Caco-2 (cell line): ENCODE measurements at regions not wholly inside any gene's neighbourhood (a gene's known extent, or its start where the extent isn't known, plus 50 kb on each side); places are given as distances from the start of the nearest gene placed in this dataset.

Experiments used
- BruUV-seq: library from RNA; stranded (reverse); fragments of 400-500 nt; replicated peaks from 2 replicates; lab custom pipeline; 2021; lab: Mats Ljungman, UMichigan
- CTCF ChIA-PET: fragments of 300-600 bp; sonication (Branson Sonifier 250); formaldehyde crosslinking; loops from one replicate; lab custom pipeline; 2022; ENCODE audit warnings: antibody characterized with exemption; lab: Charles Lee
- POLR2A ChIA-PET: fragments of 300-600 bp; sonication (Branson Sonifier 250); formaldehyde crosslinking; loops from one replicate; lab custom pipeline; 2022; ENCODE audit warnings: antibody characterized with exemption; lab: Charles Lee
- DNase-seq, 2 experiments: peaks; one replicate each; pipeline versions ENCODE4 v3.0.0 to v3.0.0-alpha.2; 2020 to 2022
- H3K27me3 ChIP-seq: replicated peaks from 2 replicates; pipeline ENCODE4 v1.6.0; 2011; ENCODE audit warnings: low read length; ENCODE audit not compliant: control insufficient read depth, insufficient read depth
- H3K36me3 ChIP-seq: 2 replicates; pipeline ENCODE4 v1.5.1; 2011; ENCODE audit warnings: low read length; ENCODE audit not compliant: control insufficient read depth, insufficient read depth
- H3K4me1 ChIP-seq: fragments of 250-450 bp; sonication (Bioruptor Pico); 2 replicates; pipeline ENCODE4 v1.5.1; 2020; ENCODE audit warnings: mild to moderate bottlenecking
- H3K4me3 ChIP-seq: 2 replicates; pipeline ENCODE4 v1.5.1; 2011; ENCODE audit warnings: low read depth, mild to moderate bottlenecking, control low read depth, low read length
- H3K9me3 ChIP-seq: fragments of 250-450 bp; sonication (Bioruptor Pico); 2 replicates; pipeline ENCODE4 v1.5.1; 2020; ENCODE audit warnings: mild to moderate bottlenecking, moderate library complexity
- H3K27ac Mint-ChIP-seq: one replicate; pipeline ENCODE4 v1.8.0; 2022; ENCODE audit warnings: mixed read lengths; ENCODE audit not compliant: unreplicated experiment
- H3K27me3 Mint-ChIP-seq: one replicate; pipeline ENCODE4 v1.8.0; 2022; ENCODE audit warnings: mixed read lengths; ENCODE audit not compliant: insufficient read depth, unreplicated experiment
- H3K36me3 Mint-ChIP-seq: one replicate; pipeline ENCODE4 v1.8.0; 2022; ENCODE audit warnings: mild to moderate bottlenecking, mixed read lengths; ENCODE audit not compliant: insufficient read depth, unreplicated experiment
- H3K4me1 Mint-ChIP-seq: one replicate; pipeline ENCODE4 v1.8.0; 2022; ENCODE audit warnings: low read depth, mixed read lengths; ENCODE audit not compliant: unreplicated experiment
- H3K4me3 Mint-ChIP-seq: one replicate; pipeline ENCODE4 v1.8.0; 2022; ENCODE audit warnings: mild to moderate bottlenecking, moderate library complexity, mixed read lengths; ENCODE audit not compliant: unreplicated experiment
- H3K9me3 Mint-ChIP-seq: one replicate; pipeline ENCODE4 v1.8.0; 2022; ENCODE audit warnings: mixed read lengths; ENCODE audit not compliant: unreplicated experiment
- CTCF ChIP-seq, 2 experiments: fragments of 200-600 bp in 1 of 2; IDR thresholded peaks; 1 replicate in 1 of 2; 2 replicates in 1 of 2; pipeline versions ENCODE4 v1.5.1 to v1.8.0; 2011 to 2022; ENCODE audit warnings: antibody characterized with exemption in 1 of 2, control low read depth in 1 of 2, inconsistent platforms in 1 of 2, low read depth in 1 of 2, low read length in 1 of 2, mild to moderate bottlenecking in 1 of 2, moderate library complexity in 1 of 2; ENCODE audit not compliant: insufficient read depth in 1 of 2, severe bottlenecking in 1 of 2, unreplicated experiment in 1 of 2
- intact Hi-C: fragments of 100-400 bp; cut with micrococcal nuclease; formaldehyde crosslinking; loops from one replicate; pipeline ENCODE4 v1.10.0; 2022; ENCODE audit not compliant: unreplicated experiment

GRCh38 chr14:61171727-61172126 is 109.4 kb downstream of the TMEM30B start:
- H3K27me3 Mint-ChIP-seq = peaks cover 4% of the 10 kb centered on the region
- H3K4me3 ChIP-seq = no peak overlapping the region
- H3K9me3 Mint-ChIP-seq = no peaks in the 10 kb centered on the region
- H3K4me1 ChIP-seq = no peaks in the 10 kb centered on the region
- intact Hi-C loops = no loop called here
- no peaks in the 10 kb centered on the region for H3K27me3 ChIP-seq
- no peaks in the 10 kb centered on the region for H3K36me3 ChIP-seq
- BruUV-seq = no TSS peak
- no peak for TF ChIP-seq CTCF (IDR thresholded peaks at IDR 0.05; ENCODE audit: insufficient read depth in 1 of 2, low read depth in 1 of 2, low read length in 1 of 2, severe bottlenecking in 1 of 2, unreplicated experiment in 1 of 2)
- no peaks in the 10 kb centered on the region for H3K9me3 ChIP-seq
- CTCF ChIA-PET = no interaction called here
- H3K4me1 Mint-ChIP-seq = no peaks in the 10 kb centered on the region
- H3K27ac Mint-ChIP-seq = no peak overlapping the region
- no peaks in the 10 kb centered on the region for H3K36me3 Mint-ChIP-seq
- H3K4me3 Mint-ChIP-seq = no peak overlapping the region
- no peak for DNase-seq
- POLR2A ChIA-PET = no interaction called here

- Mint-ChIP-seq H3K4me1 (no peaks in the 10 kb centered on the region), H3K27ac (no peak overlapping the region)
- CTCF ChIA-PET = no interaction called here
Observed at GRCh38 chr14:61168141-61168540, 113.0 kb downstream of the TMEM30B start.

GRCh38 chr14:61167642-61168041 is 113.5 kb downstream of the TMEM30B start:
- ChIA-PET POLR2A (no interaction called here), CTCF (no interaction called here)
- no peak for TF ChIP-seq CTCF (IDR thresholded peaks at IDR 0.05; ENCODE audit: insufficient read depth in 1 of 2, low read depth in 1 of 2, low read length in 1 of 2, severe bottlenecking in 1 of 2, unreplicated experiment in 1 of 2)
- intact Hi-C loops = no loop called here
- no peak for DNase-seq
- H3K36me3 ChIP-seq = no peaks in the 10 kb centered on the region
- Mint-ChIP-seq H3K36me3 (no peaks in the 10 kb centered on the region), H3K9me3 (no peaks in the 10 kb centered on the region), H3K27ac (no peak overlapping the region), H3K4me3 (no peak overlapping the region), H3K27me3 (peaks cover 4% of the 10 kb centered on the region), H3K4me1 (no peaks in the 10 kb centered on the region)
- no peaks in the 10 kb centered on the region for H3K9me3 ChIP-seq
- BruUV-seq = no TSS peak
- H3K4me3 ChIP-seq = no peak overlapping the region
- no peaks in the 10 kb centered on the region for H3K4me1 ChIP-seq
- no peaks in the 10 kb centered on the region for H3K27me3 ChIP-seq

More at GRCh38 chr14:61168141-61168540, 113.0 kb downstream of the TMEM30B start:
- Histone ChIP-seq H3K27me3 (no peaks in the 10 kb centered on the region), H3K4me1 (no peaks in the 10 kb centered on the region), H3K9me3 (no peaks in the 10 kb centered on the region), H3K36me3 (no peaks in the 10 kb centered on the region), H3K4me3 (no peak overlapping the region)
- no peak overlapping the region for H3K4me3 Mint-ChIP-seq
- POLR2A ChIA-PET = no interaction called here
- H3K9me3 Mint-ChIP-seq = no peaks in the 10 kb centered on the region
- TF ChIP-seq CTCF (IDR thresholded peaks at IDR 0.05; ENCODE audit: insufficient read depth in 1 of 2, low read depth in 1 of 2, low read length in 1 of 2, severe bottlenecking in 1 of 2, unreplicated experiment in 1 of 2) = no peak
- BruUV-seq = no TSS peak
- intact Hi-C loops = no loop called here
- DNase-seq = no peak
- H3K36me3 Mint-ChIP-seq = no peaks in the 10 kb centered on the region
- peaks cover 4% of the 10 kb centered on the region for H3K27me3 Mint-ChIP-seq
